Caco-2 (cell line): ENCODE measurements at regions not wholly inside any gene's neighbourhood (a gene's known extent, or its start where the extent isn't known, plus 50 kb on each side); places are given as distances from the start of the nearest gene placed in this dataset.

Experiments
- BruUV-seq: library from RNA; stranded (reverse); fragments of 400-500 nt; replicated peaks from 2 replicates; lab custom pipeline; 2021; lab: Mats Ljungman, UMichigan
- CTCF ChIA-PET: fragments of 300-600 bp; sonication (Branson Sonifier 250); formaldehyde crosslinking; loops from one replicate; lab custom pipeline; 2022; ENCODE audit warnings: antibody characterized with exemption; lab: Charles Lee
- POLR2A ChIA-PET: fragments of 300-600 bp; sonication (Branson Sonifier 250); formaldehyde crosslinking; loops from one replicate; lab custom pipeline; 2022; ENCODE audit warnings: antibody characterized with exemption; lab: Charles Lee
- DNase-seq, 2 experiments: peaks; one replicate each; pipeline versions ENCODE4 v3.0.0 to v3.0.0-alpha.2; 2020 to 2022
- H3K27me3 ChIP-seq: replicated peaks from 2 replicates; pipeline ENCODE4 v1.6.0; 2011; ENCODE audit warnings: low read length; ENCODE audit not compliant: control insufficient read depth, insufficient read depth
- H3K36me3 ChIP-seq: 2 replicates; pipeline ENCODE4 v1.5.1; 2011; ENCODE audit warnings: low read length; ENCODE audit not compliant: control insufficient read depth, insufficient read depth
- H3K4me1 ChIP-seq: fragments of 250-450 bp; sonication (Bioruptor Pico); 2 replicates; pipeline ENCODE4 v1.5.1; 2020; ENCODE audit warnings: mild to moderate bottlenecking
- H3K4me3 ChIP-seq: 2 replicates; pipeline ENCODE4 v1.5.1; 2011; ENCODE audit warnings: low read depth, mild to moderate bottlenecking, control low read depth, low read length
- H3K9me3 ChIP-seq: fragments of 250-450 bp; sonication (Bioruptor Pico); 2 replicates; pipeline ENCODE4 v1.5.1; 2020; ENCODE audit warnings: mild to moderate bottlenecking, moderate library complexity
- H3K27ac Mint-ChIP-seq: one replicate; pipeline ENCODE4 v1.8.0; 2022; ENCODE audit warnings: mixed read lengths; ENCODE audit not compliant: unreplicated experiment
- H3K27me3 Mint-ChIP-seq: one replicate; pipeline ENCODE4 v1.8.0; 2022; ENCODE audit warnings: mixed read lengths; ENCODE audit not compliant: insufficient read depth, unreplicated experiment
- H3K36me3 Mint-ChIP-seq: one replicate; pipeline ENCODE4 v1.8.0; 2022; ENCODE audit warnings: mild to moderate bottlenecking, mixed read lengths; ENCODE audit not compliant: insufficient read depth, unreplicated experiment
- H3K4me1 Mint-ChIP-seq: one replicate; pipeline ENCODE4 v1.8.0; 2022; ENCODE audit warnings: low read depth, mixed read lengths; ENCODE audit not compliant: unreplicated experiment
- H3K4me3 Mint-ChIP-seq: one replicate; pipeline ENCODE4 v1.8.0; 2022; ENCODE audit warnings: mild to moderate bottlenecking, moderate library complexity, mixed read lengths; ENCODE audit not compliant: unreplicated experiment
- H3K9me3 Mint-ChIP-seq: one replicate; pipeline ENCODE4 v1.8.0; 2022; ENCODE audit warnings: mixed read lengths; ENCODE audit not compliant: unreplicated experiment
- CTCF ChIP-seq, 2 experiments: fragments of 200-600 bp in 1 of 2; IDR thresholded peaks; 1 replicate in 1 of 2; 2 replicates in 1 of 2; pipeline versions ENCODE4 v1.5.1 to v1.8.0; 2011 to 2022; ENCODE audit warnings: antibody characterized with exemption in 1 of 2, control low read depth in 1 of 2, inconsistent platforms in 1 of 2, low read depth in 1 of 2, low read length in 1 of 2, mild to moderate bottlenecking in 1 of 2, moderate library complexity in 1 of 2; ENCODE audit not compliant: insufficient read depth in 1 of 2, severe bottlenecking in 1 of 2, unreplicated experiment in 1 of 2
- intact Hi-C: fragments of 100-400 bp; cut with micrococcal nuclease; formaldehyde crosslinking; loops from one replicate; pipeline ENCODE4 v1.10.0; 2022; ENCODE audit not compliant: unreplicated experiment

GRCh38 chr20:63116412-63117106, 99.4 kb downstream of the YTHDF1 start:
- POLR2A ChIA-PET = no interaction called here
- TF ChIP-seq CTCF (IDR thresholded peaks at IDR 0.05; ENCODE audit: insufficient read depth in 1 of 2, low read depth in 1 of 2, low read length in 1 of 2, severe bottlenecking in 1 of 2, unreplicated experiment in 1 of 2) = no peak
- Histone ChIP-seq H3K27me3 (peaks cover 3% of the 10 kb centered on the region; the same call in 1 of the 2 replicates), H3K4me3 (no peak overlapping the region), H3K36me3 (no peaks in the 10 kb centered on the region), H3K9me3 (peaks cover 21% of the 10 kb centered on the region), H3K4me1 (no peaks in the 10 kb centered on the region)
- no TSS peak for BruUV-seq
- intact Hi-C loops = loop anchor here (5.0 kb wide), 1 partner anchor 56 kb away; no protein-coding TSS in a partner anchor
- CTCF ChIA-PET = no interaction called here
- H3K27ac Mint-ChIP-seq = no peak overlapping the region
- peak; percentile 49 to 78 for DNase-seq
- H3K9me3 Mint-ChIP-seq = peaks cover 8% of the 10 kb centered on the region
- no peaks in the 10 kb centered on the region for H3K36me3 Mint-ChIP-seq
- peaks cover 57% of the 10 kb centered on the region for H3K27me3 Mint-ChIP-seq
- H3K4me1 Mint-ChIP-seq = no peaks in the 10 kb centered on the region
- no peak overlapping the region for H3K4me3 Mint-ChIP-seq

DNA sequence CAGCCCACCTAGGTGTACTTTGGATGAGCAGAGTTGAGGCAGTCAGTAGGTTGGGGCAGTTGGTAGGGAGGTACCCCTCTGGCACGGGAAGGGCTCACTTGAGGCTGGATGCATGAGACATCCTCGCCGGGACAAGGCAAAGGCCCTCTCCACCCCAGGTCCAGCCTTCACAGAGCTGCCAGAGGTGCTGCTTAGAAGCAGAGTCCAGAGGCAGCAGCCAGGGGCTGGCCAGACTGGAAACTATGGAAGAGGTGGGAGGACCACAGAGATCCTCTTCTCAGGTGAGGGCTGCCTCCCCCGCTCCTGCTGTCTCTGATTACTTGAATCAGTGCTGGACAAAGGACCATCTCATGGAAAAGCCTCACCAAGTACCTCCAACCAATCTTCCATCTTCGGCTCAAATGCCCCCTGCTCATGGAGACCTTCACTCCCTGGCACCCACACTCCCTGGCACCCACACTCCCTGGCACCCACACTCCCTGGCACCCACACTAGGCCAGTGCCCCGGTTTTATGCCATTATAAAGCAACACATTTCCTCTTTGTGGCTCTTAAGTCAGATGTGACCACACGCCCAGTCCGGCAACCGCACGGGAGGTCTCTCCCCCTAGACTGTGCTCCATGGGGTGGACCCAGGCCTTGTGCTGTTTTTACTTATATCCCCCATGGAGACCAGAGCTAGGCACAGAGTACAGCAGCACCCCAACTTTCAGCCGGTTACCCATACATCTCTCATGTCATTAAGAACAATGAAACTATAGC, 100.1 kb downstream of the YTHDF1 start:
- Mint-ChIP-seq H3K27ac (no peak overlapping the region), H3K9me3 (peaks cover 12% of the 10 kb centered on the region), H3K27me3 (peaks cover 50% of the 10 kb centered on the region), H3K36me3 (no peaks in the 10 kb centered on the region), H3K4me3 (no peak overlapping the region), H3K4me1 (no peaks in the 10 kb centered on the region)
- TF ChIP-seq CTCF (IDR thresholded peaks at IDR 0.05; ENCODE audit: insufficient read depth in 1 of 2, low read depth in 1 of 2, low read length in 1 of 2, severe bottlenecking in 1 of 2, unreplicated experiment in 1 of 2) = no peak
- H3K4me3 ChIP-seq = no peak overlapping the region
- peaks cover 3% of the 10 kb centered on the region for H3K27me3 ChIP-seq
- peaks cover 27% of the 10 kb centered on the region for H3K9me3 ChIP-seq
- CTCF ChIA-PET = no interaction called here
- intact Hi-C loops = loop anchor here (5.0 kb wide), 1 partner anchor 56 kb away; no protein-coding TSS in a partner anchor
- H3K4me1 ChIP-seq = no peaks in the 10 kb centered on the region
- POLR2A ChIA-PET = no interaction called here
- BruUV-seq = no TSS peak
- DNase-seq = peak in 1 of 2 experiments; percentile 36
- no peaks in the 10 kb centered on the region for H3K36me3 ChIP-seq

DNA sequence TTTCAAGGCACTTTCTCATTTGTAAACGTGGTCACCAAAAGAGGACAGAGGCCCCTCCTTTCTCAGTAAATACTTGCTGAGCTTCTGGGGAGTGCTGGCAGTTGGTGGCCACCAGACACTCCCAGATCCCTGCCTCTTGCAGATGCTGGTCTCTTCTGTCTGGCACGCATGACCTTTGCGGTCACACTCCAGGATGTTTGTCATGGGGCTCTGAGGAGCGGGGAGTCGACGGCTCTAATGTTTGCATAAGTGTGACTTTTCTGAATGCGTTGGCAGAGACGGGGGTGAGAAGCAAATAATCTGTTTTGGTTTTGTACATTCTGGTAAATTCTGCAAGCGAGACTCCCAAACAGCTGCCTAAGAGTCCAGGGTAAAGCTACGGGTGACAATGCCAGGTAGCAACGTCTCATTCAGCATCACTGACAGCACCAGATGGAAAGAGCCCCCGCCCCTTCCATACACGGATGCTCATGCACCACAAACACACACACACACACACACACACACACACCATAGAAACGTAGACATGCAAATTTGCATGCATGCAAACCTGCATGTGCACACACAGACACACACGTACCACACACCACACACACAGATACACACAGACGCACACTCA, 101.1 kb downstream of the YTHDF1 start:
- Histone ChIP-seq H3K4me1 (no peaks in the 10 kb centered on the region), H3K4me3 (no peak overlapping the region), H3K9me3 (peaks cover 33% of the 10 kb centered on the region), H3K27me3 (peaks cover 3% of the 10 kb centered on the region), H3K36me3 (no peaks in the 10 kb centered on the region)
- Mint-ChIP-seq H3K27ac (no peak overlapping the region), H3K4me1 (no peaks in the 10 kb centered on the region), H3K4me3 (no peak overlapping the region), H3K36me3 (no peaks in the 10 kb centered on the region), H3K27me3 (peaks cover 49% of the 10 kb centered on the region), H3K9me3 (peaks cover 12% of the 10 kb centered on the region)
- DNase-seq = peak in 1 of 2 experiments; percentile 34
- ChIA-PET CTCF (no interaction called here), POLR2A (no interaction called here)
- intact Hi-C loops = loop anchor here (5.0 kb wide), 1 partner anchor 57 kb away; no protein-coding TSS in a partner anchor
- TF ChIP-seq CTCF (IDR thresholded peaks at IDR 0.05; ENCODE audit: insufficient read depth in 1 of 2, low read depth in 1 of 2, low read length in 1 of 2, severe bottlenecking in 1 of 2, unreplicated experiment in 1 of 2) = no peak
- BruUV-seq = no TSS peak
